HG02973 (cell line): ENCODE measurements at regions not wholly inside any gene's neighbourhood (a gene's known extent, or its start where the extent isn't known, plus 50 kb on each side); places are given as distances from the start of the nearest gene placed in this dataset.

Source experiments
- ATAC-seq: cut with Tn5 transposase; IDR thresholded peaks from one replicate; pipeline ENCODE4 v1.9.1; 2021; ENCODE audit warnings: moderate library complexity; ENCODE audit not compliant: unreplicated experiment

GRCh38 chr11:122062763-122063162 is 53.3 kb downstream of the BLID start:
- no peak for ATAC-seq

GRCh38 chr11:122059565-122059964 is 56.5 kb downstream of the BLID start:
- ATAC-seq, result no peak

GRCh38 chr11:122050021-122050690 is 65.9 kb downstream of the BLID start:
- ATAC-seq, result no peak

- no peak for ATAC-seq
Measured at GRCh38 chr11:122048401-122048800, 67.6 kb downstream of the BLID start.

- ATAC-seq, result no peak
Measured at GRCh38 chr11:122046846-122047245, 69.2 kb downstream of the BLID start.

GRCh38 chr11:122046438-122046837 is 69.6 kb downstream of the BLID start:
- ATAC-seq, result no peak

GRCh38 chr11:122045181-122045586 is 70.8 kb downstream of the BLID start:
- ATAC-seq, result no peak

- ATAC-seq, result no peak
Measured at GRCh38 chr11:122044086-122044485, 71.9 kb downstream of the BLID start.

- ATAC-seq, result no peak
Measured at GRCh38 chr11:122042981-122043380, 73.0 kb downstream of the BLID start.

GRCh38 chr11:122040464-122040863 is 75.6 kb downstream of the BLID start:
- no peak for ATAC-seq

- ATAC-seq, result no peak
Measured at GRCh38 chr11:122038543-122038942, 77.5 kb downstream of the BLID start.

GRCh38 chr11:122037911-122038310 is 78.1 kb downstream of the BLID start:
- no peak for ATAC-seq

- ATAC-seq, result no peak
Measured at GRCh38 chr11:122036493-122036892, 79.5 kb downstream of the BLID start.

GRCh38 chr11:122036018-122036417 is 80.0 kb downstream of the BLID start:
- ATAC-seq, result no peak

- no peak for ATAC-seq
Measured at GRCh38 chr11:122033631-122034030, 82.4 kb downstream of the BLID start.

GRCh38 chr11:122033193-122033592 is 82.8 kb downstream of the BLID start:
- no peak for ATAC-seq

GRCh38 chr11:122032317-122032716 is 83.7 kb downstream of the BLID start:
- ATAC-seq, result no peak

- ATAC-seq, result no peak
Measured at GRCh38 chr11:122031813-122032212, 84.2 kb downstream of the BLID start.

- ATAC-seq, result no peak
Measured at GRCh38 chr11:122030286-122030685, 85.7 kb downstream of the BLID start.

GRCh38 chr11:122028545-122028944 is 87.5 kb downstream of the BLID start:
- ATAC-seq, result no peak

GRCh38 chr11:122028036-122028435 is 88.0 kb downstream of the BLID start:
- ATAC-seq, result no peak

GRCh38 chr11:122025757-122026156 is 90.3 kb downstream of the BLID start:
- no peak for ATAC-seq

GRCh38 chr11:122024278-122024677 is 91.7 kb downstream of the BLID start:
- ATAC-seq, result no peak
